Activated CD4-positive, alpha-beta T cell treated with anti-CD3 and anti-CD28 coated beads, Interleukin-2, amount 50 U/mL, for 1 hour (primary cell): ENCODE measurements at regions not wholly inside any gene's neighbourhood (a gene's known extent, or its start where the extent isn't known, plus 50 kb on each side); places are given as distances from the start of the nearest gene placed in this dataset.

Experiments used
- DNase-seq: peaks from one replicate; pipeline ENCODE4 v3.0.0-alpha.2; 2020

DNA sequence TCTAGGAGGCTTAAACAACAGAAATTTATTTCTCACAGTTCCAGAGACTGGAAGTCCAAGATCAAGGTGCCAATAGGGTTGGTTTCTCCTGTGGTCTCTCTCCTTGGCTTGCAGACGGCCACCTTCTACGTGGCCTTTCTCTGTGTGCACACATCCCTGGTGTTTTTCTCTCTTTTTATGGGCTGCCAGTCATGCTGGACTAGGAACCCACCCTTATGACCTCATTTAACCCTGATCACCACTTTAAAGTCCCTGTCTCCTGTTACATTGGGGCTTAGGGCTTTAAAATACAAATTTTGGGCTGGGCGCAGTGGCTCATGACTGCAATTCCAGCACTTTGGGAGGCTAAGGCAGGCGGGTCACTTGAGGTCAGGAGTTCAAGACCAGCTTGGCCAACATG lies 157.1 kb downstream of the TLE1 start:
- DNase-seq = no peak

DNA sequence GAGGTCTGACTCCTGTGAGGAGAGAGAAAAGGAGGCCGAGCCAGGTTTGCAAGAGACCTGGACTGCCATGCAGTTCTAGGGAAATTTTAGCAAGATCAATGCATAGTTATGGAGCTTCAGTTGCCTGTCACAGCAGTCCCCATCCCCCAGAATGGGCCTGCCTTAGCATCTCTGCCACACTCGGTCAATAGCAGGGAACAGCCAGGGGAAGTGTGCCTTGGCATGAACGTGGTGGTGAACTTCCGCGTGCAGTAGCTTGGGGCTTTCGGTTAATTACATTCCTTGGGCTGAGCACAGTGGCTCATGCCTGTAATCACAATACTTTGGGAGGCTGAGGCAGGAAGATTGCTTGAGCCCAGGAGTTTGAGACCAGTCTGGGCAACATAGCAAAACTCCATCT lies 157.8 kb downstream of the TLE1 start:
- no peak for DNase-seq

DNA sequence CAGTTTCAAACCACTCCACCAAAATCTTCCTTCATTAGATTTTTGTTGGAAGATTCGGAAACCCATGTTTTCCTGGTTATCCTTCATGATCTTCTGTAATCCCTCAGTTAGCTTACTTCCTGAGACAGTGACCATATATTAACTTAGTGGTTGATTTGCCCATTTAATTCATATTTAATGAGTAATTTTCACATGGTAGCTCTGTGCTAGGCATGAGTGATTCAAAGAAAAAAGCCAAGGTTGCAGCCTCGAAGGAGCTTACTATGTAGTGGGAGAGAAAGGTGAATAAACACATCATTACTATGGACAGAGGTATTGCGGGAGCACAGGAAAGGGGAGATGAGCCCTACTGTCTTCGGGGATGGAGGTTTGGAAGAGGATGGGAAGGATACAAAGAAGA lies 158.5 kb downstream of the TLE1 start:
- no peak for DNase-seq

DNA sequence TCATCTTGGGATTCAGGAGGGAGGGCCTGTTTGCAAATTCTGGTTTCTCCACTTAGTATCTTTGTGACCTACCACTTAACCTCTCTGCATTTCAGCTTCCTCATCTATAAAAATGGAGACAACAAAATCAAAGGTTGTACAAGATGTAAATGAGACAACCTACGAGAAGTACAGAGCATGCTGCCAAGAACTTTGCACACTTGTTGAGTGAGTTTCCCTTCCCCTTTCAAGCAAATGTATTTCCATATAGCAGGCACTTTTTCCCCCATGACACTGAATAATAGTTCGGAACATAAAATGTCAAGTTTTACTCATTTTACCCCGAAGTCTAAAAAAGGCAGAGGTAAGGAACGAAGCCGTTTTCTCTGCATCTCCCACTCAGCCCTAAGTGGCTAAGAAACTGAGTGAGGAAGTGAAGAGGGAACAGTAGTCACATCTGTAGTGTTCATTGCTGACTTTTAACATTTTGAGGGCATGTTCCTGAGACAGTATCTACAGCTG lies 159.0 kb downstream of the TLE1 start:
- no peak for DNase-seq

DNA sequence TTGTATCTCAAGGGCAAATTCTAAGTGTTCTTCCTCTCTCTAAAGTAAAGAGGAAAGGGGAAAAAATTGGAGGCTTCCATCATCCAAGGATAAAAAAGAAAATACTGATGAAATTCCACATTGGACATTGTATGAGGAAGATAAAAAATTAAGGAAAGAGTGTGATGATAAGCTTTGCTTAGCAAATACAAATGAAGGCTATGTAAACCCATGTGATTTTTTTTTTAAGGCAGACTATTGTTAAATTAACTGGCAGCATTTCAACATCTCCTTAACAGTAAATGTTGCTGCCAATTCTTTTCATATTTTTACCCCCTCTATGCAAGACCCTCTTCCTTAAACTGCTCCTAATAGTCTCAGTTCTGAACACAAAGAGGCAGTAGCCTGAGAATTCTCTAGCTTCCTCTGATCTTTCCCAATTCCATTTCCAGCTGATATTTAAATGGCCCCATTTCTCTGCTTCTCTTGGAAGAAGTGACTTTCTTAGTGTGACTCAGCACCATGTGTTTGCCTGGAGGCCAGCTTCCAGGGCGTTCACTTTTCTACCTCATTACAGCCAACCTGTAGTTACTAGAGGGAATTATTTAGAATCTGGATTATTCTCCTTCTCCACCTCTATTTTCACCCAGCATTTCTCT lies 159.7 kb downstream of the TLE1 start:
- no peak for DNase-seq

DNA sequence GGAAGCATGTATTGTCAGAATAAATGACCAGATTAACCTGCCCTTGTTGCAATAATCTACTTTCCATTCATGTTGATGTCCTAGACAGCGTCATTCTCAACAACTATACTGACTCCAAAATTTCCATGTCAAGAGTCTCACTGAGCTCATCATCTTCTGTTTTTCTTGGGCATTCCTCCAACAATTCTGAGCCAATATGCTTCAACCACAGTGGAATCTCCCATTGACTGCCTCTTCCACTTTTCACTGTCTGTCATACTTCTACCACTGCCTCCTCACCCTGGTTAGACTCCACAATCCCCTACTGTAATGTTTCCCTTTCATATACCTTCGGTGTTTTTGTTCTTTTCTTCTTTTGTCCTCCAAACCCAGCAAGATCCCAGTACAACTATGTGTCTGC lies 162.8 kb downstream of the TLE1 start:
- DNase-seq = no peak

DNA sequence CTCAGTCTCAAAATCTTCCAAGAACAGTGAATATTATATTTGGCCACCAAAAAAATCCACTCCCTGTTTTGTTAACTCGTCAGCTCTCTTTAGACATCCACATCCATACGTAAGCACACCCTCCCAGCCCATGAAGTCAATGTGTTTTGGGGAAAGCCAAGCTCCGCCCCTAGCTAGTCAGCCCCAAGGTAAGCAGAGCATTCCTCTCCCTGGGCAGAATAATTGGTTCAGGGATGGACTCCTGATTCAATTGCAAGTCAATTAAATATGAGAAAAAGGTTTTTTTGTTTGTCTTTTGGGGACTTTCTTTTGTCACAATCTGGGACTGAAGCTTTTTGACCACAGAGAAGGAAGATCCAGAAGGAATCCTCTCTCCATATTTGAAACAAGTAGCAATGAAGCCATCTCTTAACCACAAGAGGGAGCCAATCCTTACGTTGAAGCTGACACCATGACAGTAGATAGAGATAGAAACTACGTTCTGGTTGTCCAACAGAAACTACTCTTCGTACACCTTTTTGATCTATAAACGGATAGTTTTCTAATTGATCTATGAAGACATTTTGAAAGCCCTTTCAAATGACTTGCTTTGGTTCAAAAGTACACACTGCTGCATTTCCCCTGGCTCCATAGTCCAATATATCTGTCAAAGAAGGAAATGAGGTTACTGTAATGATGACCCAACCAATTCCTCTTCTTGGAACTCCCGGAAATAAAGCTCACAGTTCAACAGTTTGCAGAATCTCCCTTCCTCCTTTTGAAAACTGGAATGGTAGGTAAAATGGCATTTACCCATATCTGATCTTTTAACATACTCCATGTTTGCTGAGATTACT lies 166.4 kb downstream of the TLE1 start:
- DNase-seq = no peak

DNA sequence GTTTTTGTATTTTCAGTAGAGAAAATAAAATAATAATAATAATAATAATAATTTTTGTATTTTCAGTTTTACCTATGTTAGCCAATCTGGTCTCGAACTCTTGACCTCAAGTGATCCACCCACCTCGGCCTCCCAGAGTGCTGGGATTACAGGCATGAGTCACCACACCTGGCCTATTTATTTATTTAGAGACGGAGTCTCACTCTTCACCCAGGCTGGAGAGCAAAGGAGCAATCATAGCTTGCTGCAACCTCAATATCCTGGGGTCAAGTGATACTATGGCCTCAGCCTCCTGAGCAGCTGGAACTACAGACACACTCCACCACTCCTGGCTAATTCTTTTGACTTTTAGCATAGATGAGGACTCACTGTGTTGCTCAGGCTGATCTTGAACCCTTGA lies 167.5 kb downstream of the TLE1 start:
- DNase-seq = no peak

DNA sequence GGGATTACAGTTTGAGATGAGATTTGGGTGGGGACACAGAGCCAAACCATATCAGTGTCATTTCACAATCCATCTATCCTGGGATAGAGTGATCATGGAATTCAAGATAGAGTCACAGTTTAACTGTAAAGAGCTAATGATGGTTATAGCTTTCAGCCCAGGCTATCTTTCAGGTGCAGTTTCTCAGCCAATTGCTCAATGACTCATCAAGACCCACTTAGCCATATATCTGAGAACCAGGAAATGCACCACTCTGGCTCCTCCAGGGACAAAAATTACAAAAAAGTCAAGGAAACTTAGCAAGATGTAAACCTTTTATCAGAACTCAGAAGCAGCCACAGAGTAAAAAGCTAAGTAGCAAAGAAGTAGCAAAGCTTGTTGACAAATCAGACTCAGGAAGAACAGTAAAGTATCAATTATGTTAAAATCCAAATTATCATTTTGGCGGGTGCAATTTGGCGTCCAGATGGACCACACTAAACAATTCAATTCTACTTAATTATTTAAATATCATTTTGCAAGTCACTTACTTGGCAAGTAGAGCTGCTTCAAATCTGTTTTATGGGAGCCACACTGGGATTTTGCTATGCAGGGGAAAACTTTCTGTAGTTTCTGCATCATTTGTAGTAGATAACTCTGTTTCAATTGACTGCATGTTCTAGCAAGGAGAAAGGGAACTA lies 169.4 kb downstream of the TLE1 start:
- DNase-seq = no peak

DNA sequence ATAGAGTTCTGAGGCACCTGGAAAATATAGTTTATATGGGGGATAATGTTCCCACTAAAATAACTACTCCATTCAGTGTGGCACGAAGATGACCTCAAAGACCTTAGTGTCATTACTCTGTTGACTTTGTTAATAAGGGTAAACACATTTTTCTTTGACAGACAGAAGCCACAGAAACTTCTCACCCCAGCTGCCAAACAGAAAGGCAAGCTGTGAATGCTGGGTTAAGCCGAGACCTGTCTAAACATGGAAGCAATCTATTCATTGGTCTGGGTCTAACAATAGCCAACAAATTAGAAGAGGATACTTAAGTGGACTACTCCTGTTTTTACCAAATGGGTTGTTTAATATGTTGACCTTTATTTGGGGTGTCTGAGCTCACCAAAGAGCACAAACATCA lies 171.4 kb downstream of the TLE1 start:
- DNase-seq = no peak

DNA sequence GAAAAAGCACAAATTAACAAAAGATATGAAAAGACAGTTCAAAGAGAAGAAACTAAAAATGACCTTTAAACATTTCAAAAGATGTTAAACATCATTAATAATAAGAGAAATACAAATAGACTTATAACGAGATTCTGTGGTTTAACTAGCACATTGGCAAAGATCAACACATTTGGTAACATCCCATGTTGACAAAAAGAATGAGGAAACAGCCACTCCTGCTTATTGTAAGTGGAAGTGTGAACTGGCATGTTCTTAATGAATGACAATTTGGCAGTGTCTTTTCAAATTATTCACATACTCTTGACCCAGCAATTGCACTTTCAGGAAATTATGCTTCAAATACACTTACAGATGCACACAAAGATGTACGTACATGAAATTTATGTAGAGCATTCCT lies 176.3 kb downstream of the TLE1 start:
- no peak for DNase-seq

DNA sequence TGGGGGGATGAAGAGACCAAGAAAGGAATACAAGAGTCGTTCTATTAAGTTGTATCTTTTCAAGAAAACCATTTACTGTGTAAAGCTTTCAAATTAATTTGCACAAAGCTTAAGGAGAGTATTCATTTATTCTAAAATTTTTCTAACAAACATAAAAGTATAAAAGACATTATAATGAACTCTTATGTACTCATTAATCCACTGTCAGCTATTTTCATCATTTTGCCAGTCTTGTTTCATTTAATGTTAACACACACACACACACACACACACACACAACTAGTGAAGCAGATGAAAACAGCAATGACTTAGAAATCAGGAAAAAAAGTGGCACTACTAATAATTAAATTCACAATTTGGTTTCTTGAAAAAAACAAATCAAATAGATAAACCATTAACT lies 176.7 kb downstream of the TLE1 start:
- DNase-seq = no peak

DNA sequence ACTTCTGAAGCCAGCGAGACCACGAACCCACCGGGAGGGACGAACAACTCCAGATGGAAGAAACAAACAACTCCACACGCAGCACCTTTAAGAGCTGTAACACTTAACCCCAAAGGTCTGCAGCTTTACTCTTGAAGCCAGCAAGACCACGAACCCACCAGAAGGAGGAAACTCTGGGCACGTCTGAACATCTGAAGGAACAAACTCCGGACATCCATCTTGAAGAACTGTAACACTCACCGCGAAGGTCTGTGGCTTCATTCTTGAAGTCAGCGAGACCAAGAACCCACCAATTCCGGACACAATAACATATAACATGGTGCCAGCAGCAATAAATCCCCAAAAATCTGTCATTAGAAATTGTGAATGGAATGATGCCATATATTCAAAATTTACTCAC lies 180.9 kb downstream of the TLE1 start:
- no peak for DNase-seq

DNA sequence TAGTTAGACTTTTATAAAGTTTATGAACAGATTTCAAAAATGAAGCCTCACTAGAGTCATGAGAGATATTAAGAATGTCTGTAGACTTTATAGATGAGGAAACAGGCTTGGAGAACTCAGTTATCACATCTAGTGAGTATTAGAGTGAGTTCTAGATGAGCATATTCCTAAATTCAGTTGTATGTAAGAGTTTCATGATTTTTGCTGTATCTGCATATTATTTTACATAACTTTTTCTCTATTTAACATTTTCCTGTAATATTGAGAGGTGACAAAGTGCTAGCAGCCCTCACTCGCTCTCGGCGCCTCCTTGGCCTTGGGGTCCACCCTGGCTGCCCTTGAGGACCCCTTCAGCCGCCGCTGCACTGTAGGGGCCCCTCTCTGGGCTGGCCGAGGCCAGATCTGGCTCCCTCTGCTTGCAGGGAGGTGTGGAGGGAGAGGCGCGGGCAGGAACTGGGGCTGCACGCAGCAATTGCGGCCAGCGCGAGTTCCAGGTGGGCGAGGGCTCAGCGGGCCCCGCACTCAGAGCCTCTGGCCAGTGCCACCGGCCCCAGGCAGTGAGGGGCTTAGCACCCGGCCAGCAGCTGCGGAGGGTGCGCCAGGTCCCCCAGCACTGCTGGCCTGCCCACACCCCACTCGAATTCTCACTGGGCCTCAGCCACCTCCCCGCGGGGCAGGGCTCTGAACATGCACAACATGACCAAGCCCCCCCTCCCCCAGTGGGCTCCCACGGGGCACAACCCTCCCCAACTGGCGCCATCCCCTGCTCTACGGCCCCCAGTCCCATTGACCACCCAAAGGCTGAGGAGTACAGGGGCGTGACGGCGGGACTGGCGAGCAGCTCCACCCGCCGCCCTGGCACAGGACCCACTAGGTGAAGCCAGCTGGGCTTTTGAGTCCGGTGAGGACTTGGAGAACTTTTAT lies 182.1 kb downstream of the TLE1 start:
- no peak for DNase-seq

DNA sequence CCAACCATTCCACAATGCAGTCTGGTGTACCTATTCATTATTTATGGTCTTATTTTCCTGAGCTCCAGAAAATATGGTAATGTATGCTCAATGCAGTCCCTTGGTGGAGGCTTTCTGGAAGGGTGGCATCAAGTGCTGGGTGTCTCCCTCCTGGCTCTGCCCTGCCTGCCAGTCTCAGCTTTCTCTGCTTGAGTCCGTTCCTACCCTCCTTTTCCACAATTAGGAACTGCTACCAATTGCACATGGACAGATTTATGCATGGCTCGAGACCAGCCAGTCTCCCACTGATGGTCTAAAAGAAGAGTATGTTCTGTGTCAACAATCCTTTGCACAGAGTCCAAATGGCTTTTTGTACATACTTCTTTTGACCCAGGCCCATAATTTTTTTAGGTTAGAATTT lies 189.8 kb downstream of the TLE1 start:
- no peak for DNase-seq

DNA sequence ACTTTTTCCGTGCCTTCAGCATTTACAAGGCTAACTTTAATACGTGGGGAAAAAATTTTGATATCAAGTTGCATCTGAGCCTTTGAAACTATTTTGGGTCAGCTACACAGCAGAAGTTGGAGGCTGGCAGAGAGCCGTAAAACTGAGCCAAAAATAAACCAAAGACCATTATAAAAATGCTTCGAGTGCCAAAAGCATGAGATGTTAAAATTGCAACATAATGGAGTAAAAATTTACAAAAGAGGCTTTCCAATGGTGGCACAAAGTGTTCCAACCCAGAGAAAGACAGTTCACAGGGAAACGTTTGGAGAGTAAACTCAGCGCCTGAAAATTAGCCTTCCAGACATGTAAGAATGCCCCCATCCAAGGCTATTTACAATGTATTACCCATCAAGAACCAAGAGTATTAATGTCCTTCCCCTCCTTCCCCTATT lies 190.3 kb downstream of the TLE1 start:
- no peak for DNase-seq

DNA sequence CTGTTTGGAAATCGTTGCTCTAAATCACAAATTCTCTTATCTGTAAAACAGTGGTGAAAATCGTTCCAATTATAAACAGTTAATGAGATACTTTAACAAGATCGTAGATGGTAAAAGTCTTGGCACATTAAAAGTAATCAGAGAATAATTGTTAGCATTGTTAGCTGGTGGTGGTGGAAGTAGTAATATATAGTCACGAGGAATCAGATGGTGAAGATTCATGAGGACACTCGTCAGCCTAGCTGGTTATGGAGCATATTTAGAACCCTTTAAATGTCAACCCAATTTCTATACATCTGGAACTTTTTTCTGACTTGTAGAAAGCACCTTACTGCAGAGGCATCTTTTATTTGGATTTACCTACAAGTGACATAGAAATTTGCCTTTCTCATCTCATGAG lies 190.8 kb downstream of the TLE1 start:
- no peak for DNase-seq

DNA sequence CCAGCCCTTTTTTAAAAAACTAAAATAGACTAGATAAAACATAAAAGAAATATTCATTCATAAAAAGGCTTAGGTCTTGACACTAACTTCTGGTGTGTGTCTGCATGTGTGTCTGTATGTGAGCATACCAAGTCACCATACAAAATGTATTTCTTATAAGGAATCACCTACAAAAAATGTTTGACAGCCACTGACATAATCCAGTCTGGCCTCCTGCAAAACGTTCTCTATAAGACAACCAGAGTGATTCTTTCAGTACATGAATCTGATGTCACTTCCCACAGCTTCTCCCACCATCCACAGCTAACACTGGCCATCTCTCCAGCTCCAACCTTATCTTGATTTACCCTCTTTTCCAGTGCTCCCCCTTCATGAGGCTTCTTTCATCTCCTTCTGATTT lies 192.3 kb downstream of the TLE1 start:
- no peak for DNase-seq

DNA sequence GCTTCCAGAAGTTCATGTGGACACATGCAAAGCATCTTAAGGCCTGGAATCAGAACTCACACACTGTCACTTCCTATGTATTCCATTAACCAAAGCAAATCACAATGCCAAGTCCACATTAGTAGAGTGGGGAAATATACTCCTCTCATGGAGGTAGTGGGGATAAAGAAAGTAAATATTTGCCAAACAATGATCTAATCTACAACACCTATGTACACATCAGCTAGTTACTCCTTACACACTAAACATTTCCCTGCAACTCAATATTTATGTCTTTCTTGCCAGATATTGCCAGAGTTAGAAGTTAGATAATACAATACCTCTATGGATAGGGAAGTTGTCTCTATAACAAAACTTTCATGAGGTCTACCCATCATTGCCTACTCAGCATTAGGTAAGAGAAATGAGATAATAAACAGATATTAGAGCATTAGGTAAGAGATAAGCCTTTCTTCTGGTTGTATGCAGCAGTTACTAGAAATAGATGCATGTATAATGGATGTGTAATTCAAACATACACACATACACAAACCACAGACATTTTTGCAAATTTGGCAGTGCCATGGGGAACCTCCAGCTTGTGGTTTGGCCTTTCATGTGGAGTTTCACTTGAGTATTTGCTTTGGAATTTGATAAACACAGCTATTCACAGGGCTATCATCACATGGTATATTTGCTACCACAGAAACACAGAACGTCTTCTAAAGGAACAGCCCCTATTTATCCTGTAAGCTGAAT lies 196.5 kb downstream of the TLE1 start:
- DNase-seq = no peak

DNA sequence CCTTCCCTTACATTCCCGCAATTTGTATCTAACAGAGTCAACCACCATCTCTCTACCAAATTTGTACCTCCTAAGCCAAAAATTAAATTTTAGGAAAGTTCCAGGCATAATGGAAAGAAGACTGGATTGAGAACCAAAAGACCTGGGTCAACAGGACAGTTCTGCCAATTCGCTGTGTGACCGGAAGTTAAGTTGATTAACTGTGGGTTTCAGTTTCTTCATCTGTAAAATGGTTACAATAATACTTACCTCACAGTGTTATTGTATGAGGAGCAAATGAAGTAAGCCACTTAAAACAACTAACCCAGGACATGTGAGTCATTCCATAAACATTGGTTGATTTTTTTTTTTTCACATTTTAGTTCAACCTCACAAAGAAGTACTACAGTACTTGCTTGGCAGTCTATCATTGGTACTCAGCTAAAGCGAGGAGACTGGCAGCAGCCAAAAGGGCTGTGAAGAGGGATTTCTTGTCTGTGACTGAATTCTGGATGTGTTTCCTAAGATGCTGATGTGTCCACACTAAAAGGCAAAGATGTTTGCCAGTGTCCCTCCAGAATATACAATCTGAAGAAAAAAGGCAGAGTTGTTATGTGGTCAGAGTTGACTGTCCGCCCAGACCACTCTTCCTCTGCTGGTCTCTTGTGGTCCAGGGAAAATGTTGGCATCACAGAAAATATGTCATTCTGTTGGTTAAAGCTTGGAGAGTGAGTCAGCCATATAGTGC lies 198.6 kb downstream of the TLE1 start:
- no peak for DNase-seq

DNA sequence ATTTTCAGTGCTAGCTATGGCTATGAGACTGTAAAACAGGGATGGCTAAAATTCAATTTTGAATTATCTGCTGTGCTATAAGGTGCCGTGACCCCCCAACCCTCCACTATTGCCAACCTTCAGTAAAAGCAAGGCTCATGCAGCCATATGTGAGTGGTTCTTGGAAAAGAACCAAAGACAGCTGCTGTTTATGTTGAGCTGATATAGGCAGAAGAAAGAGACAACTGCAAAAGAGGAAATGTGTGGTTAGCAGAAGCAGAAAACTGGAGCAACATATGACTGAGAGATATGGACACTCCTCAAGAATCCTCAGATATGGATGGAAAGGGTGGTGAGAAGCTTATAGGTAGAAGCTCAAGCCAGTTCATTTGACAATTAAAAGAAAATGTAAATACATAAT lies 200.3 kb downstream of the TLE1 start:
- DNase-seq = no peak
